ENCODE measurements at regions not wholly inside any gene's neighbourhood (a gene's known extent, or its start where the extent isn't known, plus 50 kb on each side); places are given as distances from the start of the nearest gene placed in this dataset.
"Not testable (repeated sequence)": the region's sequence is repeated elsewhere in the genome, so short reads cannot be mapped to it uniquely, and the experiment has no call there.

GRCh38 chr20:53833333-53834061 lies 236.9 kb downstream of the BCAS1 start:
- no peak for DNase-seq

- no peak for DNase-seq
These were observed 237.9 kb downstream of the BCAS1 start for GRCh38 chr20:53832499-53832898.

GRCh38 chr20:53831812-53832211 lies 238.2 kb upstream of the ZNF217 start:
- no peak for DNase-seq

- DNase-seq: no peak
These were observed 237.6 kb upstream of the ZNF217 start for GRCh38 chr20:53831228-53831627.

GRCh38 chr20:53829724-53830521 lies 236.3 kb upstream of the ZNF217 start:
- DNase-seq: no peak

- no peak for DNase-seq
These were observed 235.7 kb upstream of the ZNF217 start for GRCh38 chr20:53829255-53829723.

- DNase-seq: no peak
These were observed 235.1 kb upstream of the ZNF217 start for GRCh38 chr20:53828682-53829254.

- DNase-seq: no peak
These were observed 234.5 kb upstream of the ZNF217 start for GRCh38 chr20:53828088-53828681.

GRCh38 chr20:53827292-53828087 lies 233.9 kb upstream of the ZNF217 start:
- no peak for DNase-seq

- DNase-seq: no peak
These were observed 233.1 kb upstream of the ZNF217 start for GRCh38 chr20:53826597-53827291.

- no peak for DNase-seq
These were observed 232.5 kb upstream of the ZNF217 start for GRCh38 chr20:53826090-53826489.

GRCh38 chr20:53825282-53825681 lies 231.6 kb upstream of the ZNF217 start:
- no peak for DNase-seq

- DNase-seq: no peak
These were observed 231.1 kb upstream of the ZNF217 start for GRCh38 chr20:53824779-53825178.

- no peak for DNase-seq
These were observed 229.6 kb upstream of the ZNF217 start for GRCh38 chr20:53823121-53823764.

GRCh38 chr20:53822534-53822933 lies 228.9 kb upstream of the ZNF217 start:
- no peak for DNase-seq

GRCh38 chr20:53819973-53820451 lies 226.4 kb upstream of the ZNF217 start:
- DNase-seq: no peak

- no peak for DNase-seq
These were observed 225.0 kb upstream of the ZNF217 start for GRCh38 chr20:53818457-53819177.

GRCh38 chr20:53817513-53817912 lies 223.9 kb upstream of the ZNF217 start:
- DNase-seq: not testable (repeated sequence)

GRCh38 chr20:53816872-53817398 lies 223.3 kb upstream of the ZNF217 start:
- no peak for DNase-seq

- no peak for DNase-seq
These were observed 221.9 kb upstream of the ZNF217 start for GRCh38 chr20:53815509-53815908.

Measured in NCI-H1092 (cell line).